Hematopoietic multipotent progenitor cell treated with erythropoietin and hydrocortisone succinate and interleukin-3 and kit ligand, for 4 days (in vitro differentiated cells): ENCODE measurements at regions not wholly inside any gene's neighbourhood (a gene's known extent, or its start where the extent isn't known, plus 50 kb on each side); places are given as distances from the start of the nearest gene placed in this dataset.

Experiments
- DNase-seq: peaks from one replicate; pipeline ENCODE4 v3.0.0-alpha.2; 2015

DNA sequence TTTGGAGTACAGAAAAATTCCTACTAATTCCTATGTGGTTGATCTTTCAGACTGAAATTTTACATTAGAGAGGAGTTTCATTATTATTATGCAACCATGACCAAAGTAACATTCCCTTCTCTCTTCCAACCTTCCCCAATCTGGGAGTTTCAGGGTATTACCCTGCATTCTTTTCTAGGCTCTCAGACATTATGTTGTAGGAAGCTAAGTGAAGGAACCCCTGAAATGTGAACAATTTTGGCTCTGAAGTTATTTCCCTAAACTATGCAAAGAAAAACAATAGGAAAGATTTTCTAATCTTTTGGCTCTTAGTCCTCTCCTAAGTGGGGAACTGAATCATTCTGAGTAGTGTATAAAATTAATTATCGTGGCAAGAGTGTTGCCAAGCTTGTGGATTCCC is 63.3 kb upstream of the ZFAND5 start:
- DNase-seq: no peak

DNA sequence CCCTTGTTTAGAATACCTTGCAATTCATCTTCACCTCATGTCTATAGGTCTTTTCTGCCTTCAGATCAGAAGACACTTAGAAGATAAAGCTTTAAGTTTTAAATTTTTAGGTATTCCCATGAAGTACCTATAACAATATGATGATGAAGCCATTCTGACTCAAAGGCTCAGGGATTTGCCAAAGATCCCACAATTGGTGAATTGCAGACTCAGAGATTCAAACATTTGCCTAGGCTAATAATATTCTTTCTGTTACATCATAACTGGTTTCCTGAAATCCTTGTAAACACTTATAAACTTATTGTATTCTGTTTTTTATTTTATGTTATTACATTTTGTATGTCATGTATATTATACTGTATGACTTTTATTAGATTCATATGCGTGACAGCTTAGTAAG is 62.8 kb upstream of the ZFAND5 start:
- no peak for DNase-seq

GRCh38 chr9:72424131-72424530 is 59.1 kb upstream of the ZFAND5 start:
- DNase-seq: peak; percentile 19

- no peak for DNase-seq
Observed at GRCh38 chr9:72422214-72422613, 57.2 kb upstream of the ZFAND5 start.

GRCh38 chr9:72420783-72421182 is 55.8 kb upstream of the ZFAND5 start:
- no peak for DNase-seq

DNA sequence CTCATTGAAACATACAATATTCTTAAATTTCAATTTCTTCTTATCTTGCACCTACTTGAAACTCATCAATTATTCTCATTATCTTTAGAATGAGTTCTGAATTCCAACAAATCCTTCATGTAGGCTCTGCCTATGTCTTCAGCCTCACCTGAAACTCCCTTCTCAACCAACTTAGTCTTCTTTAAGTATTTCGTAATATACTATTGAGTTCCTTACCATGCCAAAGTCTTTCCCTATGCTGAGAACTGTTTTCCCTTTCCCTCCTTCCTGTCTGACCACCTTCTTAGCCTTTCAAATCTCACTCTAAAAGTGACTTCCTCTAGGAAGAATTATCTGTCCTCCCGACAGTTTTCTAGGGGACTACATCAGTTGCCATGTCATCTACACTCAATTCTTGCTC is 50.9 kb upstream of the ZFAND5 start:
- DNase-seq: no peak

GRCh38 chr9:72415163-72415562 is 50.2 kb upstream of the ZFAND5 start:
- DNase-seq: no peak
